ENCODE measurements at regions not wholly inside any gene's neighbourhood (a gene's known extent, or its start where the extent isn't known, plus 50 kb on each side); places are given as distances from the start of the nearest gene placed in this dataset.
"Not testable (repeated sequence)": the region's sequence is repeated elsewhere in the genome, so short reads cannot be mapped to it uniquely, and the experiment has no call there.

DNA sequence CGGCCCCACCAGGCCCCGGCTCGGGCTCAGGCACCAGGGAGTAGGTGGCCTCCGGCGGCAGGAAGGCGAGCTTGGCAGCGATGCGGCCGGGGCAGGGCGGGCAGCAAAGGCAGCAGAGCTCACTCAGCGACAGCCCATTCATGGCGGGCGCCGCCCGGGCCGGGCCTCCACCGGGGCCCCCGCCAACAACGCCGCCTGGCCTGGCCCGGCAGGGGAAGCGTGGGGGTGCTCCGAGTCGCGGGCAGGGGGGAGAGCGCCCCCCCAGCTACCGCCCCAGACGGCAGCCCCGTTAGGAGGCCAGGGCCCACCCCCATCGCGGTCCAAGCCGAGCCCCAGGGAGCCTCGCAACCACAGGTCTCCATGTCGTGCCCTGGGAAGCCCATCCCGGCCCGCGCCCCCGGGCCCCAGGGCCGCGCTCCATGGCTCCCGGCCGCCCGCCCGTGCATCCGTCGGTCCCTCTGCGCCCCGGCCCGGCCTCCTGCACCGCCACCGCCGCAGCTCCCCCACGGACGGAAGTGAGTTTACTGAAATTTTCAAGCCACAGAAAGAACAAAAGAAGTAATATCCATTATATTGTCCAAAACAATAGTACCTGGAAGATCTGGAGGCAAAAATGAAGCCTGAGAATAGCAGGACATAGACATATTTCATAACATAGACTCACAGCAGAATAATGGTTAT, 126.6 kb upstream of the VPREB1 start:
- DNase-seq = not testable (repeated sequence)

DNA sequence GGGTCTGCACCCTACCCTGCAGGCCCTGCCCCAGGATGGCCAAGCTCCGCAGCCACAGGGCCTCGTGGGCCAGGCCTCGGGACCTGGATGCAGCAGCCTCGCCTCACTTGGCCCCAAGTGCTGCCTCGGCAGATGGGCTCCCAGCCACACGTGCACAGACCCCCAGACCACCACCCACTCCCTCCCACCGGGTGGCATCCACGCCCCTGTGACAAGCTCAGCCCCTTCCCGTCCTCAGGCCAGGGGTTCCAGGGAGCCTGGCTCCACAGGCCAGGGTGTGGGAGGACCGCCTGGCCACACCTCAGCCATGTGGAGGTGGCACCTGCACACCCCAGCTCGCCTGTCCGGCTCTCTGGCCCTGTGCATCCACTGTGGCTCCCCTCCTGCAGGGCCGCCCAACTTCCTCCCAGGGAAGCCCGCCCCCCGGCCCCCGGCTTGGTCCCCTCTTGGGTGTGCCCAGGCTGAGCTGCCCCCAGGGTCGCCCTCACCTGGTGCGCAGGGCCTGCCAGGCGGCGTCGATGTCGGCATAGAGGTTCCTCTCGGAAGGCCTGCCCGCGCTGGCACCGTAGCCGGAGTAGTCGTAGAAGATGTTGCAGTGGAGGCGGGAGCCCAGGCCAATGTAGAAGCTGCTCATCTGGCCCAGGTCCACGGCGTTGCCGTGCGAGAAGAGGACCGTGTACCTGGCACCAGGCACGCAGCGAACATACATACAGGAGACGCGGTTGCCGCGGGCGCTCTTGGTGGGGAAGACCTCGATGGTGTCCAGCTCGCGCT, 127.4 kb upstream of the VPREB1 start:
- DNase-seq = not testable (repeated sequence)

DNA sequence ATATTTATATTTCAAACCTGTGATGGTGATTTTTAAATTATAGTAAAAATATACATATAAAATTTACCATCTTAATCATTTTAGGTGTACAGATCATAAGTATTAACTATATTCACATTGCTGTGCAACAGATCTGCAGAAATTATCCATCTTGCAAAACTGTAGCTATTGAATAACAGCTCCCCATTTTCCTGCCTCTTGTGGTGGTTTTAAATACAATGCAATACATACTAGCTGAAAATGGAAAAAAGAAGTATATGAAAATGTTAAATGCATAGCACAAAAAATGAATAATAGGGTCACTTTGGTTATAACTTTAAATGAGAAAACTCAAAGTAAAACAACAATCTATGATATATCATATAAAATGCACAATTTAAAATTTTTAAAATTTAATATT, 130.9 kb upstream of the VPREB1 start:
- no peak for DNase-seq

DNA sequence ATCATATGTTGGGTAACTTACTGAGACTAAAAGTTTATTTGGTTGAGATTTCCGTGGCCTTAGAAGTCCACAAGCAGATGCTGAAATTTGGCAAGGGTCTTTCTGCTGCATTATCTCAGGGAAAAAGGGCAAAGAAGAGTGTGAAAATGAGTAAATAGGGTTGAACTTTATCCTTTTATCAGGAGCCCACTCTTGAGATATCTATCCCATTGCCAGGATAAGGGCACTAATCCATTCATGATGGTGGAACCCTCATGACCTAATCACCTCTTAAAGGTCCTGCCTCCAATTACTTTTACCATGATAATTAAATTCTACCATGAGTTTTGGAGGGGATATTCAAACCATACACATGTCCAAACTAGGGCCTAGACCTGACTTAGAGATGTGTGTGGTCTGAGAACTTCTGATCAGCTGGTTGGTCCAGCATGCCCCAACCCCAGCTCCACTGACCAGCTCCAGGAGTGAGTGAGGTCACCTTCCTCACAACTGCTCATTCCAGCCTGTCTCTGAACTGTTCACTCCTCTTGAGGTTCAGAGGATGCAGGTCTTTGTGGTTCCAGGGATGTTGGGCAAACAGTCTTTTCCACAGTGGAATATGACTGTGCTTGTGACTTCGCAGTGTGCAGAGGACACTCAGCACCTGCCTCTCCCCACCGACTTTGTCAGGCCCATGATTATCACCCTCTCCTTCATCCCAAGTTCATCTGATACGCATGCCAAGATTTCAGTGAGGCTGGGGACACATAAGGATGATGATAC, 130.1 kb upstream of the TOP3B start:
- DNase-seq = no peak

DNA sequence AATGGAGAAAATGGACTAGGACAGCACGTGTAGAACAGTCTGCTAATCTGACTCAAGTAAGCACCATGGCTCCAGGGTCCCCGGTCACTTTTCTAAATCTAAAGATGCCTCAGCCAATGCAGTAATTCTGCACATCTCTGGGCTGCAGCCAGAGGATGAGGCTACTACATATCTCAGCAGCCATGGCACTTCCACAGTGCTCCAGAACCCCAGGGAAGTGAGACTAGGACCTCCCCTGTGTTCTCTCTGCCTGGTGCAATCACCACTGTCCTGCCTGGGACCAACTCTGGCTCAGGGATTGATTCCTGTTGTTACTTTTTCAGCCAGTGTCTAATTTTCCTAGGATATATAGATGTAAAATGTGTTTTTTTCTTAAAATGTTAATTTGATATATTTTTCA, 129.4 kb upstream of the TOP3B start:
- DNase-seq = no peak

DNA sequence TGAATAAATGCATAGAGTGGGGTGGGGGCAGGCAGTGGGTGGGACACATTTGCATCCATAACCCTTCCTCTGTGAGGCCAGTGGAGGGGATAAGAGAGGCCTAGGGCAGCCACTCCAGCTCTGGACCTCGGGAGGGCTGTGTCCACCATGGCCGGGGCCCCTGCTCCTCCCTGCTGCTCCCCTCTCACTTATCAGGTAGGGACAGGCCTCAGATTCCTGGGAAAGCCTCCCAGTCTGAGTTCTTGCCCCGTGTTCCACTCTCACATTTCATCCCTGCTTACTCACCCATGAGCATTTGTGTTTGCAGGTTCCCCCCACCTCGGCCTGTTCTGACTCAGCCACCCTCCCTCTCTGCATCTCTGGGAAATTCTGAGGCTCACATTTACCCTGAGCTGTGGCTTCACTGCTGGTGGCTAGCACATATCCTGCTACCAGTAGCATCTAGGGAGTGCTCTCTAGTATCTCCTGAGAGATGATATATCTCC, 128.7 kb upstream of the TOP3B start:
- DNase-seq = peak; percentile 87

DNA sequence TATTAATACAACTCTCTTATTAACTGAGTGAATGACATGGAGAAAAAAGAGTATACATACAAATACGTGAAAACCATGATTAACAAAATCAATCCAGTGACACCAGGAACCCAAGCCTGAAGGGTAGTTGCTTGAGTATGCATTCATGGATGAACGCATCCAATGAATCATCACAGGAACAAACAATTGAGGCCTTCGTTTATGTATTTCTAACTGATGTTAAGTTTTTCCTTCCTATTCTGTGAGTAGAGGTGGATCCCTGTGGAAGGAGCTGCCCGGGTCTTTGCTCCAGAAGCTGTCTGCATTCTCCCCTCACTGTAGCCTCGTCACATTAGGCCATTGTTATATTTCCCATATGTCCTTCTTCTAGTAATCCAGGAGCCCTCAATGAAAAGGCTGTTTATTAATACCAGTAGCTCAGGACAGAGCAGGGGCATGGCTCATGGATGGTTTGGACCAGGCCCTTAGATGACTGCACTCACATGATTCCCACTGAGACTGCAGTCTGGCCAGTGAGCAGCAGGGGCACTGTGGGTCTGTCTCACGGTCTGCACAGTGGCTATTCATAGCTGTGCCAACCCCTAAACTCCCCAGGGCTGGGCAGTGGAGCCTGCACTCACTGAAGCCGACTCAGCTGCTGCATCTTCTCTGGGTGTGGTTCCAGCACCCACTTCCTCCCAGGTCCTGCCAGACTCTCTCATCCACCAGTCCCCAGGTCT, 128.1 kb upstream of the TOP3B start:
- DNase-seq = peak; percentile 82

DNA sequence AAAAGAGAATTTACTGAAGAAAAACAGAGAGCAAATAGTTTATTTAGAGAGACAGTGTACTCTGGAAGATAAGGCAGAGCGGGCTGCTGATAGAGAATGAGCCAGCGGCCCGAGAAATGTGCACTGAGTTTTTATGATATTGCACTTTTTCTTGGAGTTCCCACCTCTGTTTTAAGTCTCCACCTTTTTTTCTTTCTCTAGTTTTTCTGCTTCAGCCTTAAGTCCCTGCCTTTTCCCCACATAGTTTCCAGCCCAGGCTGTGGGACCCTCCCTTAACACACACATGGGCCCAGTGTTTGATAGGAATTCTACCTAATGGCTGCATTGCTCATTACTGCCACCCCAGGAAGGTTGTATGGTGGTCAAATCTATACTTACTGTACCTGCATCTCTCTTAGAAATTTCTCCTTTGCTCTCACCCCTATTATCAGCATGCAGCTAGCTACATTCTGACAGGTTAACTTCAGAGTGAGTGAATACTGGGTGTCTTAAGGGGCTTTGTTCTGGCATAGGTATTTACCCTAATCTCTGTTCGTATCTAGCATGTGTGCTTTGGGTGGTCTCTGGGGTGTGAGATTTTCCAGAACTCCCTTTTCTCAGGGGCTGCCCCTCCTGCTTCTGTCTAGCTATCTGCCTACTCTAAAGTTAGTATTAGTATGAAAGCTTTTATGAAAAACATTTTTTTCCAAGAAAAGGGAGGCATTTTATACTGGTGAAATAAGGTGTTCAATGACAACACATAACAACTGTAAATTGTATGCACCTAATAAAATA, 127.3 kb upstream of the TOP3B start:
- no peak for DNase-seq

DNA sequence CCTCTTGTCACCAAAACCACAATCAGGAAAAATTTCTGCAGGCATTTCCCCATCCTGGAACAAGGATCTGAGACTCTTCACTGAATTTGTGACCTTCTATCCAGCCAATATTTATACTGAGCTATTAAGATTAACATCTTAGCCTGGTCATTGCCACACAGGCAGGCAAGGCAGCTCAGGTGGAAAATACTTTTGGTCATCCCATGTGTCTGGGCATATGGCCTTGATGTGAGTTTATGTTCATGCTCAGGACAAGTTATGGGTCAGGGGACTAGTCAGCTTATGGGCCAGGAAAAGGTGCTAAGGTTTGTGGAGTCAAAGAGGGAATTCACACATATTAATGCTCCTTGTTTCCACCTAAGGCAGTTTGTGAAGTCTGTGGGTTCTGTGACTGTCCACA, 124.3 kb upstream of the TOP3B start:
- no peak for DNase-seq

DNA sequence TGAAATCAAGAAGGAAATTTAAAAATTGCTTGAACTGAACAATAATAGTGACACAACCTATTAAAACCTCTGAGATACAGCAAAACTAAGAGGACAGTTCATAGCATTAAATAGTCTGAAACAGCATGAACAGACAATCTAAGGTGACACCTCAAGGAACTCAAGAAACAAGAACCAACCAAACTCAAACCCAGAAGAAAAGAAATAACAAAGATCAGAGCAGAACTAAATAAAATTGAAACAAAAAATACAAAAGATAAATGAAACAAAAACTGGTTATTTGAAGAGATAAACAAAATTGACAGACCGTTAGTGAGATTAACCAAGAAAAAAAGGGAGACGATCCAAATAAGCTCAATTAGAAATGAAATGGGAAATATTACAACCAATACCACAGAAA, 122.8 kb upstream of the TOP3B start:
- no peak for DNase-seq

DNA sequence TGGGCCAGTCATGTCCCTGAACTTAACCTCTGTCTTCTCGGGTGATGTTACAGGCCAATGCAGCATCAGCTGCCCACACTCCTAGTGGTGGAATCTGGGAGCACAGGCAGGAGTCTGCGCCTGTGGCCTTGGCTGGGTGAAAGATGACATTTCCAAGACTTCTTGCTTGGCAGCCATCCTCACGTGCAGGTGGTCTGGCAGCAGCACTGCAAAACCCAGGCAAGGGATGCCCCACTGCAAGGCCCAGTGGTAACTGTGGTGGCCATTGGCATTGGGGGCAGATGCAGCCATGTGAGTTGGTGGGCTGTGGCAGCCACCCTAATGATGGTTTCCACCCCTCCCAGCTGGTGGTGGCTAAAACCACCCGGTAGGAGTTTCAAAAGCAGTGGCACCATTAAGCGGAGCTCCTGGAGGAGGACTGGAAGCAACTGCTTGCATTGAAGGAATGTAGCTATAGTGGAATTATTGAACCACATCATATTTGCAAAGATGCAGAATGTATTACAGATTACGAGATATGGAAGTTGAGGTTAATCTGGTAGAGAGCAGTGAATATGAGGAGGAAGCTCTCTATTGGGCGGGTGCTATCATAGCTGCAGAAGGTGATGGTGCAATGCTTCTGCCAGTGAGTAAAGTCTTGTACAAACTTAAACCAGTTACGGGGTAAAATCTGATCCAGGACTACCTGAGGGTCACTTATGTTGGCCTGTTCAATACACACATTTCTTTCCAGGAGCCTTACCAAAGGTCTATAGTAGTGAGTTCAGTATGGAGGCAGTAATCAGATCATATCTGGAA, 120.7 kb upstream of the TOP3B start:
- DNase-seq = peak; percentile 25

DNA sequence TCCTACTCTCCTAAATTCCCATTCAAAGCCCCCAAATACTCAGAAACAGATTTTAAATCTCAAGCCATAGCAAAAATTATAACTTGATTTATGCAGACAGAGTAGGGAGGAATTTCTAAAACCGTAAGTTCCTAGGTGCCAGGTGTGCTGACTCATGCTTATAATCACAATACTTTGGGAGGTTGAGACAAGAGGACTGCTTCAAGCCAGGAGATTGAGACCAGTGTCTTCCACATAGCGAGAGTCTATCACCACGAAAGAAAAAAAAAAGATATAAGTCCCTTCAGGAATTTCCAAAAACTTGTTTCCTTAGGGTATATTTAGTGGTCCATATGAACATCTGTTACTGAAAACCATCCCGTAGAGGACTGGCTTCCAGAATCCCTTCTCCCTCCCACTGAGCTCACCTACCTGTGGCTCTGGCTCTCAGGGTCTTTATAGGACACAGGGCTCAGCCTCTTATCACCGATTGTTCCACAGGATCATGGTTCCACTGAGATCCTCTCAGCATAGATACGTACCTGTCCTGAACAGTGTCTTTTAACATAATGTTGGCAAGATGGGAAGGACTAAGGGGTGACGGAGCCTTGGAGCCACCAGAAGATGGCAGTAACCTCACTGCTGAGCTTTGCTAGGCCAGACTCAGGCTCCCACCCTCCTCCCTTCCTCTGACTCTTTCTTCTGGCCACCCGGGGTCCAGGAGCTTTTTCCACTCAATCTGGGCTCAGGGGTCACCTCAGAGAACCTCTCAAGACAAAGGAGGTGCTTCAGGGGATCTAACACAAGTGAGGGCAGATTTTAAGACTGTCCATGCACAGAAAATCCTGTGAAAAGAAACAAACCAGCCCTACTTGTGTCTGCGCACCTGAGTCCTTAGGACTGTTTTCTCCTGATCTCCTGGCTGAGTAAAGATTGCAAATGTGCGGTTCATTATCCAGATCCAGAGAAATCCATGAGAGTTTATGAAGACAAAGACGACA, 117.5 kb upstream of the TOP3B start:
- peak; percentile 35 for DNase-seq

DNA sequence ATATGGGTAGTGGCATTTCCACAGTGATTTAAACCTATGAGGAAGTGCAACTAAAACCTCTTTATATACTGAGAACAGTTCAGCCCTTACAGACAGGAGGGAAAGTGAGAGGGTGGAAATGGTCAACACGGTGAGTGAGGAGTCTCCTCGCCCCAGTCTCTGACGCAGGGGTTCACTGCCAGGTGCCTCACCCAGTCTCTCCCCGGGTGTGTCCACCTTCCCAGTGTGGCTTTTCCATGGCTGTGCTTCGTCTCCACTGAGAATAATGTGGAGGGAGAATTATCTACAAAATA, 116.6 kb upstream of the TOP3B start:
- no peak for DNase-seq

DNA sequence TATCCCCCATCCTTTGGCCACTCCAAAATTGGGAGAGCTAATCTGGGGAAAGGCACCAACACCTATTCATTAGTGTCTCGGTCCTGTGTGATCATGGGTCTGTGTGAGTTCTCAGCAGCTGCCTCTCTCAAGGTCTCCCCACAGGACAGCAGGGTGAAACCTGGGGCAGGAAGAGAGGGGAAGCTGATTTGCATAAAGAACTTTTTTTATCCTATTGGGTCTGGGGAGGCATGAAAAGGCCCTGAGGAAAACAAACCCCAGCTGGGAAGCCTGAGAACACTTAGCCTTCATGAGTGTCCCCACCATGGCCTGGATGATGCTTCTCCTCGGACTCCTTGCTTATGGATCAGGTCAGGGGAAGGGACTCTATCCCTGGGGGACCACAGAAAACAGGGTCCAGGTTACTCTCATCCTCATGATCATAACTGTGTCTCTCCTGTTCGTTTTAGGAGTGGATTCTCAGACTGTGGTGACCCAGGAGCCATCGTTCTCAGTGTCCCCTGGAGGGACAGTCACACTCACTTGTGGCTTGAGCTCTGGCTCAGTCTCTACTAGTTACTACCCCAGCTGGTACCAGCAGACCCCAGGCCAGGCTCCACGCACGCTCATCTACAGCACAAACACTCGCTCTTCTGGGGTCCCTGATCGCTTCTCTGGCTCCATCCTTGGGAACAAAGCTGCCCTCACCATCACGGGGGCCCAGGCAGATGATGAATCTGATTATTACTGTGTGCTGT, 116.0 kb upstream of the TOP3B start:
- DNase-seq = no peak

DNA sequence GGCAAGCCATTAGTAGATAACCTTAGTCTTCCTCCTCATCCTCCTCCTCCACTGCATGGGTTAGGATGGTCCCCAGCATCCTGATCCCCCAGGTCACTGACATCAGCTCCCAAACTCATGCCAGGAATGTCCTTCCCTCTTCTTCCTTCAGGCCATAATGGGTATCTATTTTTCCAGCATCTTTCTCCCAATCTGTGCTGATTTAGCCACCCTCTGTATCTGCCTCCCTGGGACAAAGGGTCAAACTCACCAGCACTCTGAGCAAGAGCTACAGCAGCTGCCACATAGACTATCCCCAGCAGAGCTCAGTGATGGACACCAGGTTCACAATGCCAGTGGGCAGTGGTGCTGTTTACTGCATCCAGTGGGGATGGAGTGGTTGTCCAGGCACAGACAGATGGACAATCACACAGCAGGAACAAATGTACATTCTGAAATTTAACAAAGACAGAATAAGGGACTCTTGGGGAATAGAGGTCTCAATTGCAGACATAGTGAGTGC, 115.2 kb upstream of the TOP3B start:
- no peak for DNase-seq

DNA sequence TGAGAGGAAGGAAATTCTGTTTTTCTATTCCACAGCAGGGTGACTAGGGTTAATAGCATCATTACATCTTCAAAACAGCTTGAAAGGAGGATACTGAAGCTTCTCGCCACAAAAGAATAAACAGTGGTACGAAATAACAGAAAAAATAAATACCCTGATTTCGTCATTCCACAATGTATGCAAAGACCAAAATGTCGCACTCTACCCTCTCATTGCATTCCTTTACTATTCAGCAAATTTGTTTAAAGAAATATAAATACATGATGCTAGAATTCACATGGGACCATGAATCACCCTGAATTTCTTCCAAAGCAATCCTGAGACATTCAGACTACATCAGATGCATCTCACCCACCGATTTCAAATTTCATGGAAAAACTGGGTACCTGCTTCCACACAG, 112.3 kb upstream of the TOP3B start:
- DNase-seq = no peak

DNA sequence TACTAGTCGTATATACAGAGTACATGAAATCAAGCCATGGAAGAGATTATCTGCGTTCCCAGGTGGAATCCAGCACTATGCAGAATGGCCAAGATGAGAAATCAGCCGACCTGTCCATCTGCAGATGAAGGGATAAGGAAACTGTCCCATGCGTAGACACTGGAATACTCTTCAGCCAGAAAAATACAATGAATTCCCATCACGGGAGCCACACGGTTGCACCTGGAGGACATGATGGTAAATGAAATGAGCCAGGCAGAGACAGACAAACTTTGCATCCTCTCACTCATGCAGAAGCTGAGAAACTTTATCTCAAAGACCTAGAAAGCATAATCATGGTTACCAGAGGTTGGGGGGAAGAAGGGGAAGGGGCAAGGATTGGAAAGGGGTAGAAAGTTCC, 111.9 kb upstream of the TOP3B start:
- no peak for DNase-seq

DNA sequence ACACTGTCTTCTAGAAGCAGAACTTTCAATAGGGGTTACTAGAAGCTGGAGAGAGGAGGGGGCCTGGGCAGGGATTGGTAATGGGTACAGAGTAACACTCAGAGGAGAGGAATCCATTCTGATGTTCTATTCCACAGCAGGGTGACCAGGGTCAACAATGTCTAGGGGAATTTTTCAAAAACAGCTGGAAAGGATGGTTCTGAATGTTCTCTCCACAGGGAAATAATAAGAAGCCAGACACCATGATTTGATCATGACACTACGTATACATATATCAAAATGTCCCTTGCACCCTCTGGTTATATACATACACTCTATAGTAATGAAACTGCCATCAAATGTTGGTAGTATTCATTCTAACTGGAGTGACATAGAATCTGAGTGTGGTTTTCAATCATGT, 111.2 kb upstream of the TOP3B start:
- no peak for DNase-seq

DNA sequence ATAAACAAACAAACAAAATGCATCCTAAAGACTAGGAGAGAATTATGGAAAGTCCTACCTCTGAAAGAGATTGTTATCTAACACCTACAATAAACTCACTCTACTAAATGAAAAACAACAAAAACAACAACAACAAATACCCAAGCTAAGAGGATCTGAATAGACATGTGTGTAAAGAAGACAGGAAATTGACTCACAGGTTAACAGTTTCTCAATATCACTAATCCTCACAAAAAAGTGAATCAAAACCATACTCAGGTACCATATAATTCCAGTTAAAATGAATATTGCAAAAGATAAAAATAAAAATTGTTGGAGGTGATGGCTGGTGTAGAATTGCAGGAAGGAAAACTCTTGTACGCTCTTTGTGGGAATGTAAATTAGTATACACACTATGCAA, 110.4 kb upstream of the TOP3B start:
- peak; percentile 61 for DNase-seq
